KBM-7 (cell line): ENCODE measurements at regions not wholly inside any gene's neighbourhood (a gene's known extent, or its start where the extent isn't known, plus 50 kb on each side); places are given as distances from the start of the nearest gene placed in this dataset.
"Not testable (repeated sequence)": the region's sequence is repeated elsewhere in the genome, so short reads cannot be mapped to it uniquely, and the experiment has no call there.

ENCODE experiments used
- DNase-seq: peaks from one replicate; pipeline ENCODE4 v3.0.0-alpha.2; 2015
- in situ Hi-C: fragments of 300-500 bp; cut with MboI; formaldehyde crosslinking; loops from 2 replicates; pipeline ENCODE4 v1.14.3; 2020; ENCODE audit warnings: low sequenced_read_pairs, low pct_unique_long_range_greater_than_20kb, mixed read lengths

DNA sequence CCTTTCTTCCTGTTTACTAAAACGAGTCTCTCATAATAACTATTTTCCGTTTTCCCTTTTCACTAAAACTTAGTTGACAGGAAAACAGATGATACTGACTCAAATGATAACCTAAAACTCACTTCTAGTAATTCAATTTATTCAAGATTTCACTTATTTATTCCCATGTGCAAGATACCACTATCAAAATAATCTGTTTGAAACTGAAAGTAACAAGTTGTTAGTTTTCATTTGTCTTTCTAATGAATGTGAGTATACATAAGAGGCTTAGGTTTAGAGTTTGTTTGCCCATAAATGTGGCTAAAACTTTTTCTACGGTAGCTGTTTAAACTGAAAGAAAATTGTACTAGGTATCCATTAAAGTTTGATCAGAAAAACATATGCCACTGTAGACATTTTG, 314.9 kb upstream of the STEAP1 start:
- no peak for DNase-seq
- in situ Hi-C loops: no loop called here

DNA sequence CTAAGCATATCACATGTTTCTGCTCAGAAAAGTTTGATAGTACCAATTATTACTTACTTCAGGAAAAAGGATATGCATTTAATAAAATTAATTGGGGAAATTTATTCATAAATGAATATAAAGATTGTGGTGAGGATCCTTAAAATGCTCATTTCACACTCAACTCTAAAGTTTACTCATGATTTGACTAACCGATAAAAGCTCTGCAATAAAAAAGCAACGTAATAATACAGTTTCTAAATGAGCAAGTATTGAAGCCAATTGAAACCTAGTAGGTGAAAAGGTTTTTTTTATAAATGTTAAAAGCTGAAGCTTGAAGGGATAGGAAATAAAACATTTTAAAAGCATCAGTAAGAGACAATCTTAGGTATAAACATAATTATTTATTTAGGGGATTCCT, 308.3 kb upstream of the STEAP1 start:
- in situ Hi-C loops: no loop called here
- DNase-seq: no peak

DNA sequence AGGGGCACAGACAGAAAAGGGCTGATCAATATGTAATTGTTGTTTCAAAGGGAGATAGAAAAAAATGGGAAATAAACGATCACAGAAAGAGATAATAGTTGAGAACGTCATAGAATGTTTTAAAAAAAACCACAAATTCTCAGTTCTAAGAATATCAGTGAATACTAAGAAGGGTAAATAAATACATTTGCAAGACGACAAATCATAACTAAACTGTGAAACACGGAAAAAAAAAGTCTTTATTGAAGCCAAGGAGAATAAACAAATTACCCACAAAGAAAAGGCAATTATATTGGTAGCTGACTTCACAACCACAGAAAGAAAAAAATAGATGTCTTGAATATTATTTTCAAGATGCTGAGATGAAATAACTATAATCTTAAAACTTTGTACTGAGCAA, 305.2 kb upstream of the STEAP1 start:
- in situ Hi-C loops: no loop called here
- no peak for DNase-seq

DNA sequence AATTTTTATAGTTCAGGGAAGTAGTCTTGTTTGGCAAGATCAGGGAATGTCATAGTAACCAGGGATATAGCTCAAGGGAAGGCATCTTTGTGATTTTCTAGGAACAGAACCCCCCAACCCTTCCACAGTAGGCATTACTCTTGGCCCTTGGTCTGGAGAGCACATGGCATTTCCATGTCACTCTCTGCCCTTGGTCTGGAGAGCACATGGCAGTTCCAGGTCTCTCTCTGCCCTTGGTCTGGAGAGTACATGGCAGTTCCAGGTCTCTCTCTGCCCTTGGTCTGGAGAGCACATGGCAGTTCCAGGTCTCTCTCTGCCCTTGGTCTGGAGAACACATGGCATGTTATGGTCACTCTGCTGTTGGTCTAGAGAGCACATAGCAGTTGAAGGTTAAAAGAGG, 297.2 kb upstream of the STEAP1 start:
- in situ Hi-C loops: not testable (repeated sequence)

DNA sequence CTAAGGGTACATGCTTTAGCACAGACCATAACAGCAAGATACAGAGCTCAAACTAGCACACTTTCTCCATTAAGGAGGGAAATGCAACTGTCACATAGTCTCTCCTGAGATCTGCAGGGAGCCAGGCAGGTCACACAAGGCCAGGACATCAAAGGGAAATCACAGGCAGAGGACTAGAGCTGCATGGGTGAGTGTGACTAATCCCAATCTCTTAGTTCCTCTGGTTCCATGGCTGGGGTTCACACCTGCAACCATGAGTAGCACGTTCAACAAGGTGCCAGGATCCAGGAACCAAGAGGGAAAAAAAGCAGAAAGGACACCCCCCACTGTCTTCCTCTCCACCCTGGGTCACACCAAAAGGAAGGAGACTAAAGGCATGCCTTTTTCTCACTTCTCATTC, 296.5 kb upstream of the STEAP1 start:
- in situ Hi-C loops: no loop called here
- no peak for DNase-seq

More for the DNA sequence above, 297.2 kb upstream of the STEAP1 start:
- not testable (repeated sequence) for DNase-seq

DNA sequence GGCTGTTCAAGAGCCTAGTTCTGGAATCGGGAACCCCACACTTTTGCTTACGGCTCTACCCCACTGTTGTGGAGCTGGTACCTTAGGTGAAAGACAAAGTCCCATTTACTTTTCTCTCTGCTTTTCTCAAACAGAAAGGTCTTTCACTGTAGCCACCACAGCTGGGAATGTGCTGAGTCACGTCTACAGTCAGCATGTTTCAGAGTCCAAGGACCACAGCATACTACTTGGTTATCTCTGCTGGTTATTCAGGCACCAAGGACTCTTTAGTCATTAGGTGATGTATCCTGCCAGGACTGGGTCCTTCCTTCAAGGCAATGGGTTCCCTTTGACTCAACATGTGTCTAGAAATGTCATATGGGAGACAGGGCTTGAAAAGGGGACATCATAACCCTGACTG, 266.8 kb upstream of the STEAP1 start:
- DNase-seq: no peak
- in situ Hi-C loops: no loop called here

DNA sequence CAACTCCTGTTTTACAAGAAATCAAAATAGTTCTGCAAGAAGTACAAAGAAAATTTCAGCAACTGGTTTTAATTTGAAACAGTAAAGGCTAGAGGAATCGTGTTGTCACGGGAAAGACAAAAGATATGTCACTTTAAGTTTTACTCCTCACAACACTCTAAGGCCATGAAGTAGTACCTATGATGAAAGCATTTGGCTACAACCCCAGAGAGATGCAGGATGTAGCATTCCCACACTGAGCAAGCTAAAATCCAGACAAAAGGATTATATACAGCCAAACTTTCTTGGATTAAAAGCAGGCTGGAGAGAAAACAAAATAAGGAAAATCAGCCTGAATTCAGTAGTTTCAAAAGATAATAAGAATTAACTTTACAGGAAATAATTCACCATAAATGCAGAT, 245.5 kb upstream of the STEAP1 start:
- no peak for DNase-seq
- in situ Hi-C loops: no loop called here

DNA sequence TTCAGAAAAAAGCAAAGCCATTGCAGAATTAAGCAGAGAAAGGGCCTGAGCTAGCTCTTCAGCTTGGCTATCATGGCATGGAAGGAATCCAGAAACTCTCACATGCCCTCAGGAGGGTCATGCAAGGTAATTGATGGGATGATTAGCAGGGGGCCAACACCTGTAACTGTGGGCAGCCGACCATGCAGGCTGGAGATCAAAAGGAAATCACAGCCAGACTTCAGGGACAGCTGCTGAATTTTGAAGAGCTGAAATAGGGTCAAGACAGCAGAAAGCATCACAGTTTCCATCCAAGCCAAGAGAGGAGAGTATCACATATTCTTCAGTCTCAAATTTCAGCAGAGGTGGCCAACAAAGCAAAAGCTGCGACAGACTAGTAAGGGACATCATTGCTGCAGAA, 239.6 kb upstream of the STEAP1 start:
- in situ Hi-C loops: no loop called here
- DNase-seq: no peak

DNA sequence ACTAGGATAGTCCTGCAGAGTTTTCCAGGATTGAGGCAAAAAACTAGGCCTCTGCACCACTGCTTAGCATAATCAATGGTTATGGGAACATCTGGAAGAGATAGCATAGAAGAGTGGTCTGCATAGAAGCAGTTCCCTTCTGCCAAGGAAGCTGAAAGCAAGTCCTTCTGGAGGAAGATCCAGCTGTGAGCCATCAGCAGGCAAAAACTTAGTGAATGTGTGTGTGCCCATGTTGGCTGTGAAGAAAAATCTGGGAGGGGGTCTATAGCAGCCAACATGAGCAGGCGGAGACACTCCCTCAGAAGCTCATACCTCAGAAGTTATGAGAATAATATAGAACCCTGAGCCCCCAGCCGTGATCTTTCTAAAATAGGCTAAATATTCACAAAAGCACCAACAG, 228.1 kb upstream of the STEAP1 start:
- no peak for DNase-seq
- in situ Hi-C loops: no loop called here

DNA sequence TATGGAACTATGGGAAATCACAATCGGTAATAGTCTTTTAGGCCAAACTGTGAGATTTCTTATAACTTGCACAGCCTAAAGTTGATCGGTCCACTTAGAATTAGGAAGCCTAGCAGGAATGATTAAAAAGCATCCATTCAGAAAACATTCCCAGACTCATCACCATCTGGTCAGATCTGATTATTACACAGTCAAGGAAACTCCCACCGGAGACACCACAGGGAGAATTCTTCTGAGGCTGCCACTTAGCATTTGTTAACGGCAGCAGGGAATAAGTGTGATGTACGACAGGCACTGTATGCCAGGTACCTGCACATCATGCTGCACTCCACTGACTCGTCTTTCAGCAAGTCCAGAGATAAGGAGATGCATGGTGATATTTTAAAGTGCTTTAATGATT, 227.6 kb upstream of the STEAP1 start:
- in situ Hi-C loops: no loop called here
- no peak for DNase-seq

DNA sequence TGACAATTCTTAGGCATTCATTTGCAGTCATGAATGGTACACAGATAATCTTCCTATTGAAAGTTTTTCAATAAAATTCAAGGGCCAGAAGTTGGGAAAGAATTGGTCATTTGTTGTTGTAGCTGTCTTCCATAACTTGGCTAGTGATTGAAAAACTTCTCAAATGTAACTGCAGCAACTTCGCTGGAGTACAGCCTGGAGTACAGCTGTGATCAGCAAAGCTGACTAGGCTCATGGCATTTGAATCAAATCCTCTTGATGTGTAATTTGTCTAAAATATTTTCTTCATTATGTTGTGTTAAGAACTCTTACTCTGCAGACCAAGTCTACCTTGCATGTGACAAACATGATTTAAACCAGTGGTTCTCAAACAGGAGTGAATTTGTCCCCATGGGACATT, 226.5 kb upstream of the STEAP1 start:
- in situ Hi-C loops: no loop called here
- no peak for DNase-seq

DNA sequence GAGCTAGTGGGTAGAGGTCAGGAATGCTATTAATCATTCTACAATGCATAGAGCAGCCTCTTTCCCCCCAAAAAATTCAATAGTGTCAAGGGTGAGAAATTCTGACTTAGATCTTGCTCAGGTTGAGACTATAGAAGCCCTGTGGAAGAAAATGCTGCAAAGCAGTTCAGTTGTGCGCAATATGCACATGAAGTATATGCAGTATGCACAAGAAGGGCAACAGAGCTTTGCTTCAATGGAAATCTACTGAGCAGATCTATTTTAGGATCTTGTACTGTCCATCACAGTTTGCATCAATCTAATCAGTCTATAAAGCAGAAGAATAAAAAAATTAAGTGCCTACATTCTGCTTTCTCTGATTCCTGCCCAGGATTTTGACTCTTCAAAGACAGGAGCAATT, 225.8 kb upstream of the STEAP1 start:
- in situ Hi-C loops: no loop called here
- no peak for DNase-seq

DNA sequence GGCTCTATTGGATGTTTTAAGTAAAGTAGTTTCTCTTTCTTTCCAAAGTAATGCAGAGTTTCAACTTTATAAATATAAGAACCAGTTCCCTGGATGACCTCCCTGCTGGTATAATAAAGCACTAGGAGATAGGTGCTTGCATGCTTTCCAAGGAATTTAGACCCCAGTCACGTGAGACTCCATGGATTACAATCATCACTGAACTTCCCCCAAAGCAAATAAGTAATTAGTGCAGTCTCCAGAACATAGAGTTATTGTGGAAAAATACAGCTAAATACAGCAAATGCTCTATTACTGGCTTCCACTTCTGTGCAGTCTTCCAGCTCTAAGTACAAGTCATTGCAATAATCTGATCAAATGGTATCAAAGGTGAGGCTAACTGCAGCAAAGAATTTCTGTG, 220.2 kb upstream of the STEAP1 start:
- in situ Hi-C loops: no loop called here
- no peak for DNase-seq

DNA sequence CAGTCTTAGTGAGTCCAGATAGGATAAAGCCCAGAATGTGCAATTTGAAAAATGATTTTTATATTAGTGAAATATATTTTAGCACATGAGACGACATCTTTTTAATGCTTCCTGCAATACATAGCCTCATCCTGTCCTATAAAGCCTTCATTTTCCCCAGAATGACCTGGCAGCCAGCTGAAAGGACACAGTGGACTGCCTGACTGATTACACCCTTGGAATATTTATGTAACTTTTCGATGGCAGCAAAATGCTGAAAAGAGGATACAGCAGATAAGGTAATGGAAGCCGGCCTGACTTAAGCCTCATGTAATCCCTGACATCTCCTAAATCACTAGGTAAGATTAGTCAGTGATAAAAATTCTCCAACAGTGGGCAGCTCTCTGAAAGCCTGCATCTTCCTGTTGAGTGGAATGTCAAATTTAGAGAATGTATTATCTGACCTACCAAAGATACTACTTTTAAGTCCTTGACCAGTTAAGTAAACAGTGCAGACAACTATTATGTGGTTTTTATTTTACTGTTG, 210.7 kb upstream of the STEAP1 start:
- no peak for DNase-seq
- in situ Hi-C loops: no loop called here

DNA sequence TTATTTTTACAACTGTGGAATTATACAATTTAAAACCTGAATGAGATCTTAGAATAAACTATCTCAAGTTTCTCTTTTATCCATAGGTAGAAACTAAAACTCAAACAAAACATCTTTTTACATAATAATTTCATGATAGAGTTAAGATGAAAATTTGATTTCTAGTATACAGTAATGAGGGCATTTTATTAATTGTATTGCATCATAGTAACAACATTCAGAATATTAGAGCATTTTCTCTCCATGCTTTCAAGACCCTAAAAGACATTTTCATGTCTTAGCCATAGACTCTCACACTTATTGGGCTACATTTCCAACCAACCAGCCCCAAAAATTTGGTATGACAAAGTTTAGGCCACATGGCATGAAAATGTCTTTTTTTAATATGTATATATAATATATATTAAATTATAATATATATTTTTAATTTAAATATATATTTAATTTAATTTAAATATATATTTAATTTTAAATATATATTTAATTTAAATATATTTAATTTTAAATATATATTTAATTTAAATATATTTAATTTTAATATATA, 195.7 kb upstream of the STEAP1 start:
- DNase-seq: no peak
- in situ Hi-C loops: no loop called here

DNA sequence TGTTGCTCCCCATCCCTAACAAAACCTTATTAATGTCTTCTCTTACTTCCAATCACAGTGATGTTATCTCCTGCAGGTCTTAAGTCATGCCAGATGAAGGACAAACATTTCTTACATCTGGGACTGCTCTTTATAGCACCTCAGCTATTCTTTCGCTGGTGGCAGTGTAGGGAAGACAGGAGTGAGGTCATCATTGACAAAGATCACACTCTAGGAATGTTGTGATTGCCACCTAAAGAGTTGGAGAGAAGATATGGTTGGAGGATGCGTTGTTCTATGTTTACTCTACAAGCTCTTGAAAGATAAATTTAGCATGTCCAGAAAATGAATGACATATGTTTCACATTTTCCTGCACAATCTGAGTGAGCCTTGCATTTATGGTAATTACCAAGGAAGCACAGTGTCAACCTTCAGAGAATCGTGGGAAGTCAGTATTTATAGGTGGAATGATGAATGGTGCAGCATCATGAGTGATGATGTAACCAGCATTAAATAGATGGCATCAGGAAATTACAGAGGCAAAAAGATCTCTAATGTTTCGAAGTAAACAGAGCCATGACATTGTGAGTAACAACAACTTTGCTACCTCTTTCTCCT, 188.1 kb upstream of the STEAP1 start:
- no peak for DNase-seq
- in situ Hi-C loops: no loop called here

DNA sequence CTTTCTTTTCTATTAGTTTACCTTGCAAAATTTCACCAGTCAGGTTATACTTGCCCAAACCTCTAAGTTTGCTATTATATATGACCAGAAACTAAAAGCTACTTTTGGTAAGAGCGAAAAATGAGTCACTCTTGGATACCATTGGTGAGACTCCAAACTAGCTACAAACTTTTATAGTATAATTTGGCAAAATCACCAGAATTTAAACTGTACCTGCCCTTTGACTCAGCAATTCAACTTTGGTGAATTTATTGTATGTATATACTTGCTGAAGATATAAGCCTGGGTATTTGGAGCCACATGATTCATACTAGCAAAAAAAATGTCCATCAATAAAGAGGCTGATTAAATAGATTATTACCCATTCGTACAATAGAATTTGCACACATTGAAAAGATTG, 178.7 kb upstream of the STEAP1 start:
- DNase-seq: no peak
- in situ Hi-C loops: no loop called here

DNA sequence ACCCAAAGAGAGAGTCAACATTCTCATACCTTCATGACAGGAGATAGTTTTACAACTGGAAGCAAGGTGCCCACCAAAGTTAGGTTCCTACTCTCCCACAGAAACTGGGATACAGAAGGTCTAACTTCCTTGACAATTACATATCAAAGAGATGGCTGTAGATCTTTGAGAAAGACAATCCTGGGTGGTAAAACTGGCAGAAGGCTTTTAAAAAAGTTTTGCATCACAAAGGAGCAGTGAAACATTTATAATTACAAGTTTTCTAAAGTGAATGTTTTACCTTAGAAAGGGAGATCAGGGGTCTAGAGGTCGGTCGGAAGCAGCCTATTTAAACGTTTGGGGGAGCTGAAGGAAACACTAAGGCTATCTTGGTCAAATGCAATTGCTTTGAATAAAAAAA, 166.6 kb upstream of the STEAP1 start:
- in situ Hi-C loops: no loop called here
- DNase-seq: no peak

DNA sequence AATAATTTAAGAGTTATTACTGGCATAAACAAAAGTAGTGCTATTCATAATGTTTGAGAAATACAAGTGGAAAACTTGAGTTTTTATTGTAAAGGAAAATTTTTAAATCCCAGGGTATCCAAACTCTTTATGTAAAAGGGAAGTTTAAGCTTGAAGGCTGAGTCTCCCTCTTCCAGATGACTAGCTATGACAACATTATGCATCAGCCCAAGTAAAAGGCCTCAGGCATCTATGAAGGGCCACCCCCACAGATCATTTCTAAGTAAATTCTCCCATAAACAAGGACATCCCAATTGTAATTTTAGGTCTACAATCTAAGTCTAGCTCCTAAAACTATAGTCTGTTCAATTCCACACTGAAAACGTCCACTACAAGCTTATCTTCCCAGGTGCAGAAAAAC, 166.2 kb upstream of the STEAP1 start:
- in situ Hi-C loops: no loop called here
- DNase-seq: no peak

DNA sequence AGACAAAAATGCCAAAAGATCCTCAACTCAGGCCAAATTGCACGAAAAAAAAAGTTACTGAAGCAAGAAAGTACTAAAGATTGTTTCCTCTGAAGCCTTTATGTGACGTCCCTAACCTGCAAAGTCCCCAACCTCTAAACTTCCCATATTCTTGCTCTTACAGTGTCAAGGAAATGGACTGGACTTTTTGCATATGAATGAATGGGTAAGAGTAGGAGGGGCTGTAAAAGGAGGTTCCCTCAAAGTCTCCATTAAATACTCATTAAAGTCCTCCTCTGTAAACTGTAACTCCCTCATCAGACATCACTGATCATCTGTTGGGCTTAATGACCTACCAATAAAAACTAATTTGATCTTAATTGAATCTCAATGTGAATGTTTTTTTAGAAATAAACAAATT, 164.8 kb upstream of the STEAP1 start:
- no peak for DNase-seq
- in situ Hi-C loops: no loop called here

DNA sequence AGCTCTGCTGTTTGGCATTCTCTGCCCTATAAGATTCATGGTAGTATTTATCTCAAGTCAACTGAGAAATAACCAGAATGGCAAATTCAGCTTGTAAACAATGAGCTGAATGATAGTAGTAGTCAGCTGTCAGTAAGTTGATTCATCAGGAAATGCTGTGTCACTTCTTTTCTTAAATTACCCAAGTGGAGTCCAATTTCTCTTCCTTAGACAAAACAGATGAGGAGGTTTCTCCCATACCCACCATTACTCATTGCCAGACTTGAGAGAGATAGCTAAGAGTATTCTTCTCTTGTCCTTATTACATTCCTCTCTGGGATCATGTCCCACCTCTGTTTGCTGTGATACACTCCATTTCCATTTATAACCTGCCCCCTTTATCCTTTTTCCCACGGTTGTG, 159.8 kb upstream of the STEAP1 start:
- no peak for DNase-seq
- in situ Hi-C loops: no loop called here
